Left renal cortex interstitium (tissue), 4 donors: ENCODE measurements at regions not wholly inside any gene's neighbourhood (a gene's known extent, or its start where the extent isn't known, plus 50 kb on each side); places are given as distances from the start of the nearest gene placed in this dataset.

Source experiments
- DNase-seq, 4 donors: peaks; one replicate each; pipeline ENCODE4 v3.0.0-alpha.2; 2013; ENCODE audit warnings: low read depth in 4 of 4, low spot score in 2 of 4, missing footprints in 1 of 4

- DNase-seq = no peak
Measured at GRCh38 chr7:155178096-155178495, 108.0 kb downstream of the HTR5A start.

DNA sequence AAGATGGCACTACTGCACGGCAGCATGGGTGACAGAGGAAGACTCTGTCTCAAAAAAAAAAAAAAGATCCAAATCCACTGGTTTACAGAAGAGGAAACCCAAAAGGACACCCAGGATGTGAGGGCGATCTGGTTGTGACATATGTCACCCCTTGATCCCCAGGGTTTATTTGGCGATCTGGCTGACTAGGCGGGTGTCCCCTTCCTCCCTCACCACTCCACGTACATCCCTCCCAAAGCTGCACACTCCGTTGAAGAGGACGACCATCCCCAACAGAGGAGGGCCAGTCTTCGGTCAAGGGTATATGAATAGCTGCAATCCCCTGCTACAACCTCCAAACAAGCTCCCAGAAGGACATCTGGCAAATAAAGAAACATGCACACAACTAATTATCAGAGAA, 111.6 kb downstream of the HTR5A start:
- DNase-seq = no peak

GRCh38 chr7:155182406-155182970, 112.4 kb downstream of the HTR5A start:
- DNase-seq = no peak

GRCh38 chr7:155183655-155184054, 113.5 kb downstream of the HTR5A start:
- no peak for DNase-seq

DNA sequence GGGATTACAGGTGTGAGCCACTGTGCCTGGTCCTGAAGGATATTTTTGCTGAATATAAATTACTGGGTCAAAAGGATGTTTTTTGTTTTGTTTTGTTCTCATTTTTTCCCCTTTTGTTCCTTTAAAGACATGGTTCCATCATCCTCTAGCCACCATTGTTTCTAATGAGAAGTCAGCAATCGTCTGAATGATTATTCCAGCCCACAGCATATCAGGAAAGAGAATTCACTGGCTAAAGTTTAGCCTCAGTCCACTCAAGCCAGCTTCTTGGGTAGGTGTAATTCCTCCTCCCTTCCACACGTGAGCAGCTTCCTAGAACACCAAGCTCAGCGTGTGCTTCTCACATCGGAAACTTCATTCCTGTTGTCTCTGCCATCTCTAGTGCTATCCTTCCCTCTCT, 112.8 kb upstream of the INSIG1 start:
- DNase-seq = no peak

GRCh38 chr7:155187061-155187785, 110.5 kb upstream of the INSIG1 start:
- no peak for DNase-seq

DNA sequence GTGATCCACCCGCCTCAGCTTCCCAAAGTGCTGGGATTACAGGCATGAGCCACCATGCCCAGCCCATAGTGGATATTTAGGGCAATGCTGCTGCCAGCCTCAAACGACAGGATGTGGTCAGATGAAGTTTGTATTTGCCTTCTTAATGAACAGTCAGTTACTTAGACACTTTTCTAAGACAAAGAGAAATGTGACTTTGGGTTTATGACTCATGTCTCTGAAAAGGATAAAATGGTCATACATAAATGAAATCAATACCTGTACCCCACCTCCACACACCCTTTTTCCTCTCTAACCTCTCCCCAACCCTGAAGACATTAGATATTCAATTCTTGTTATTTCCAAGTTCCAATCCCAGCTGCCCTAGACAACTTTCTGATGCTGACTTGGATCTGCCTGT, 109.3 kb upstream of the INSIG1 start:
- no peak for DNase-seq

DNA sequence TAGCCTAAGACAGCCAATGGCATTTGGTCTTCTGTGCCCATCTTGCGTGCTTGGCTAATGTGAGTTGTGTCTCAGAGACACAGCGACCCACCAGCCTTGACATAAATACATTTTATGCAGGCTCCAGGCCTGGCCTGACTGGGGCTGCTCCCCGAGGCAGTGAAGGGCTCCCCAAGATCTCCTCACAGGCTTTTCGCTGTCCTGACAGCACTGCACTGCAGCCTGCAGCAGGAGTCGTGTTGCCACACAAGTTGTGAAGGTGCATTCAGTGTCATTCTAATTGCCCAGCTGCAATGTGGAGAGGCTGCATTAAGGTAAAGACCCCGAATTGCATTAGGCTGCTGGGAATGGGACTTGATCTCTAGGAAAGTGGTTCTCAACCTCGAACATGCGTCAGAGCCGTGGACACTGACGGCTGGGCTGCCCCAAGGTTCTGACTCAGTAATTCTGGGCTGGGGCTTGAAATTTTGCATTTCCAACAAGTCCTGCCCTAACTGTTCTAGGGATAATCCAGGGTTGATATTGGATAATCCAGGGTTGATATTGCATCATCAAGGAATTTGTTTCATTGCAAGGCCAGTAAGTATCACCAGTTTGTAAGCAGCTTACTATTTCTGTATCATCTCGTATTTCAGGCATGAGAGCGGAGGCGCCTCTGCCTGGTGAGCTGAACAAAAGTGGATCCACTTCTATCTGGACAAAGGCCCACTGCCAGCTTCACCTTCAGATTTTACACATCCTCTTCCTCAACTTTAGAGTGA, 108.7 kb upstream of the INSIG1 start:
- no peak for DNase-seq

DNA sequence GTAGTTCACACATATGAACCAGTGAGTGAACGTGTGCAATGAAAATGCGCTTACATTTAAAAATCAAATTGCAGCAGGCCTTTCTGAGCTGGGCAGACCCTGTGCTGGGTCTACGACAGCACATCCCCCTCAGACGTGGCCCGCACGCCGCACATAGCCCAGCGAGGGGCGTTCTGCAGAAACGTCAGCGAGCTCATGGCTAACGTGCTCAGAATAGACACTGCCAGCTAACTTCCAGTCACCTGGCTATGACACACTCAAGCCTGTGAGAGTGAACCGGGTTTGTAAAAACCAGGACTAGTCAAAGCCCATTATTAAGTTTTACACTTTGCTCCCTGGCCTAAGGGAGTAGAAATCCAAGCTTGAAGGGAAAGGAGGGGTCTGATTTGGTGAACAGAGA, 108.1 kb upstream of the INSIG1 start:
- DNase-seq = no peak

DNA sequence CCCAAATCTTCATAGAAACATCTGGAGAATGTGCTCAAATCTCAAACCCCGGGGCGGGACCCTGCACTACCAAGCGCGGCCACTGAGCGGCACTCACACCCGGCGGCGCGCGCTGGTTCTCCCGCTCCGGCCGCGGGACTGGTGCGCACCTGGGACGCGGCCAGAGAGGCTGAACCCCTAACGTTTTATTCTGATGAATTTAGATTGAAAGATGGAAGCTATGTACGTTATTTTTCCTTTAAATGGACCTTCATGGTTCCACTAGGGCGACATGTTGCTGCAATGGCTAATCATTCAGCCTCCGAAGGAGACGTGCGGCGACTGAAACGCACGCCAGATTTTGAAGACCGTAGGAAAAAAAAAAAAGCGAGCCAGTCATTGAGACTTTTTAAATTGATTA, 107.0 kb upstream of the INSIG1 start:
- DNase-seq = no peak

GRCh38 chr7:155191137-155191536, 106.5 kb upstream of the INSIG1 start:
- no peak for DNase-seq

GRCh38 chr7:155191901-155192478, 105.7 kb upstream of the INSIG1 start:
- no peak for DNase-seq

- DNase-seq = no peak
Measured at GRCh38 chr7:155192961-155193640, 104.6 kb upstream of the INSIG1 start.

DNA sequence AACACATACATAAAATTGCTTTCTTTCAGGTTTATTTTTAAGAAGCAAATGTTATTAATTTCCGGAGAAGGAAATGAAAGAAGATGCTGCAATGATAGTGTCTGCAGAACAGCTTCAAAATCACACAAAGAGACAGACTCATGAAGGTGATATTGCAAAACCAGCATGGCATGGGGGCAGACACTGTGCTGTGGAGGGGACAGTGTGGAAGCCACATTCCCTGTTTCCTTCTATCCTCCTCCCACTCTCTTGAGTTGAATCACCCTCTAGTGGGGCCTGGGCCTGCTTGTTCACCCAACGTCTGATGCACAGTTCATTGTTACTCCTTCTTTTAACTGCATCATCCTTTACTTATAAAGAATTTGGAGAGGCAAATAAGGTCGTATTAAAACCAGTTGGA, 104.0 kb upstream of the INSIG1 start:
- DNase-seq = no peak

DNA sequence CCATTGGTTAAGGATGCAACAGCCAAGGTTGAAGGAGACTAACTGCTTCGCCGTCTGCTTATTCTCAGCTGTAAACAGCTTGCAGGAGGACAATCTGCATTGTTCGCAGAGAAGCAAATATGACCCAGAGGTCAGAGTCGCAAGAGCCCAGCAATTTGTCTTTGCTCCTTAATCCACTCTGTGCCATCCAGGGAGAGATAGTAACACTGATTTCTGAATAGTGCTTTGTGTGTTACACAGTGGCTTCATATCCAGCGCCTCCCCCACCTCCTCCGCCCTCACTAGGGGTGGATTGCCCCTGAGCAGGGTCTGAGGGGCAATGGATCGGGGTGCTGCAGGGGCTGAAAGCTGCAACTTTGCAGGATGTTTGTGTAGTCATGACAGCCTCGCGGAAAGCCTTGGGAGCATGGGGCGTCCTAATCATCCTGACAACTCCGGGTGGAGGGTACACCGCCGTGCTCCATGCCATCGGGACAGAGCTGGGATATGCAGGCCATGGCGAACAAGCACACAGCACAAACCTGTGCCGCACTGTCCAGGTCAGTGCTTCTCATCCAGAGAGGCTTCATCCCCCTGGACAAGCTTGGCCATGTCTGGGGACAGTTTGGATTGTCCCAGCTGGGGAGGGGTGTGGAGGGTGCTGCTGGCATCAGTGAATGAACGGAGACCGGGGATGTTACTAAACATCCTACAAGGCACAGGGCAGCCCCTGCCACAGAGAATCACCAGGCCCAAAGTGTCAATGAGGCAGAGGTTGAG, 103.1 kb upstream of the INSIG1 start:
- no peak for DNase-seq

DNA sequence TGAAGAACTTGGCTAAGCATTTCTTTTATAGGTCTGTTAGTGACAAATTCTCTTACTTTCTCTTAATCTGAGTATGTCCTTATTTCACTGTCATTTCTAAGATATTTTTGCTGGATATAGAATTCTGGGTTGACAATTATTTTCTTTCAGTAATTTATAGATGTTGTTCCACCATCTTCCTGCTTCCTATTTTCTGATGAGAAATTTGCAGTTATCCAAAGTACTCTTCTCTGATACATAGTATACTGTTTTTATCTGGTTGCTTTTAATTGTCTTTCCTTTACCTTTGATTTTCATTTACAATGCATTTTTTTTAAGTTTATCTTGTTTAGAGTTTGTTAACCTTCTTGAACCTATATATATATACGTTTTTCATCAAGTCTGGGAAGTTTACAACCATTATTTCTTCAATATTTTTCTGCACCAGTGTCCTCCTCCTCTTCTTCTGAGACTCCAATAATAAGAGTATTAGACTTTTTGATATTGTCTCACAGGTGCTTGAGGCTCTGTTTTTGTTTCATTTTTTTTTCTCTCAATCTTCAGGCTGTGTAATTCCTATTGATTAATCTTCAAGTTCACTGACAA, 101.6 kb upstream of the INSIG1 start:
- no peak for DNase-seq

GRCh38 chr7:155198196-155198892, 99.3 kb upstream of the INSIG1 start:
- DNase-seq = no peak

DNA sequence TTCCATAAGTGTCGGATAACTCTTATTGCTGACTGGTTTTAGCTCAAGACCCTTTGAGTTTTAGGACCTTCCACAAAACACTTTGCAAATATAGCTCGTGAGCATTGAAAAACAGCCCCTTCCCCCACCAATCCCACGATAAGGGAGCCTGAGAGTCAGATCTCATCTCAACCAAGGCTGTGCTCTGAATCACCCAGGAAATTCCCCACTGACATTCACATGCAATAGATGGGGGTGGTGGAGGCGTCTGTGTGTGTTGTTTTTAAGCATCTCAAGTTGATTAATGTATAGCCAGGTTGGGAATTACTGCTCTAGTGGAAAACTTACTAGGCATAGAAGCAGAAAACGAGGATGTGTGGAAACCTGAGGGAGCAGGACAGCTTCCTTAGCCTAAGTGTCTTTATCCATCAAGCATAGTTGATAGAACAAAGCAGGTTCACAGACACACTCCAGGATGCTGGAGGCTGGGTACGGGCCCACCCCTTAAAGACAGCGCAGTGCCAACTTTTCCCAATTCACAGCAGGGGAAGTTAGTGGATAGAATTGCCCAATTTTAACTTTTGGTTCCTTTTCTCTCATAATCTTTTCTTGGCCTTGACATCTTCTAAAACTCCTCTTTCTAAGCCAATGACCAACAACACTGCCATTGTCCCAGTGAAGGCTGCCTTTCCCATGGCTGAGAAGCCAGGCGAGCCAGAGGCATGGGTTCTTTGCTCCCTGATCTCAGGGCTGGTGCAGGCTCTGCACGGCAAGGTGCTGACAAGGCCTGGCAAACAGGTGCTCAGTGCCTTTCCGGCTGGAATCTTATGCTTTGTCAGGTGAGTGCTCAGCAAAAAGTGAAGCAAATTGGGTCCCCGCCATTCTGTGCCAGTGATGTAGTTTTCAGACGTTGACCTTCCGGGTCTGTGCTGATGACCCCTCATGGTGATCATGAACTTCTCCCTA, 98.5 kb upstream of the INSIG1 start:
- no peak for DNase-seq
